HEK293 (cell line): ENCODE measurements at regions not wholly inside any gene's neighbourhood (a gene's known extent, or its start where the extent isn't known, plus 50 kb on each side); places are given as distances from the start of the nearest gene placed in this dataset.

ENCODE experiments used
- CTCF ChIP-seq: fragments of 450-650 bp; formaldehyde crosslinking; IDR thresholded peaks from 2 replicates; pipeline ENCODE4 v1.5.1; 2016; ENCODE audit warnings: missing biosample characterization, missing genetic modification characterization
- YY1 ChIP-seq: fragments of 450-650 bp; formaldehyde crosslinking; IDR thresholded peaks from 2 replicates; pipeline ENCODE4 v1.5.1; 2018; ENCODE audit warnings: missing biosample characterization, missing genetic modification characterization
- ZBTB20 ChIP-seq: fragments of 450-650 bp; formaldehyde crosslinking; IDR thresholded peaks from 2 replicates; pipeline ENCODE4 v1.5.1; 2016; ENCODE audit warnings: missing biosample characterization, missing genetic modification characterization
- ZNF112 ChIP-seq: fragments of 450-650 bp; formaldehyde crosslinking; IDR thresholded peaks from 2 replicates; pipeline ENCODE4 v1.5.0; 2017; ENCODE audit warnings: missing biosample characterization, missing genetic modification characterization
- ZNF24 ChIP-seq: fragments of 450-650 bp; formaldehyde crosslinking; IDR thresholded peaks from 2 replicates; pipeline ENCODE4 v1.5.1; 2016; ENCODE audit warnings: missing biosample characterization, missing genetic modification characterization
- ZNF391 ChIP-seq: fragments of 450-650 bp; formaldehyde crosslinking; IDR thresholded peaks from 2 replicates; pipeline ENCODE4 v1.5.1; 2016; ENCODE audit warnings: low read depth, missing biosample characterization, missing genetic modification characterization, borderline replicate concordance
- ZNF596 ChIP-seq: fragments of 450-650 bp; IDR thresholded peaks from 2 replicates; pipeline ENCODE4 v1.5.0; 2018; ENCODE audit warnings: missing biosample characterization, mild to moderate bottlenecking, missing genetic modification characterization, moderate library complexity
- ZNF629 ChIP-seq: fragments of 450-650 bp; formaldehyde crosslinking; IDR thresholded peaks from 2 replicates; pipeline ENCODE4 v1.5.1; 2017; ENCODE audit warnings: missing biosample characterization, missing genetic modification characterization
- TF ChIP-seq, protein P1 (sequence below): fragments of 450-650 bp; formaldehyde crosslinking; IDR thresholded peaks from 2 replicates; pipeline ENCODE4 v1.5.1; 2016; ENCODE audit warnings: missing biosample characterization, missing genetic modification characterization, low read depth
- TF ChIP-seq, protein P2 (sequence below): fragments of 450-650 bp; formaldehyde crosslinking; IDR thresholded peaks from 2 replicates; pipeline ENCODE4 v1.5.1; 2016; ENCODE audit warnings: missing biosample characterization, missing genetic modification characterization

DNA sequence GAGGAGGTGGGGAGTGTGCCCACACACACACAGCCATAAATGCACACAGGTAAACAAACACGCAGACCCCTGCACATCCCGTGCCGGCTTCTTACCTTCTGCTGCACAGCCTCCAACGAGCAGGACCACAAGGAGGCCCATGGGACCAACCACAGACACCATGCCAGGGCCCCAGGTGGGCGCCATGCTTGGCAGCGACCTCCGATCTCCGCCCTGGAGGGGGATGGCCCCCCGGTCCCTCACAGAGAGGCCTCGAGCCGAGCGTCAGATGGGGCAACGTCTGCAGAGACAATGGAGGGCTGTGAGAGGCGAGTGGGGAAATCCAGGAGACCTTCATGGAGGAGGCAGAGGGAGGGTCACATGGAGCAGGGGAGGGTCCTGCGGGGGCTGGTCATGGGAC lies 54.7 kb downstream of the PTPRS start:
- no peak for TF ChIP-seq ZNF391 (tag by site-specific recombination)
- no peak for TF ChIP-seq ZBTB20
- no peak for TF ChIP-seq ZNF112
- no peak for TF ChIP-seq CTCF (tag by site-specific recombination)
- no peak for TF ChIP-seq ZNF596 (tag by site-specific recombination)
- no peak for TF ChIP-seq YY1
- TF ChIP-seq, protein P1, sequence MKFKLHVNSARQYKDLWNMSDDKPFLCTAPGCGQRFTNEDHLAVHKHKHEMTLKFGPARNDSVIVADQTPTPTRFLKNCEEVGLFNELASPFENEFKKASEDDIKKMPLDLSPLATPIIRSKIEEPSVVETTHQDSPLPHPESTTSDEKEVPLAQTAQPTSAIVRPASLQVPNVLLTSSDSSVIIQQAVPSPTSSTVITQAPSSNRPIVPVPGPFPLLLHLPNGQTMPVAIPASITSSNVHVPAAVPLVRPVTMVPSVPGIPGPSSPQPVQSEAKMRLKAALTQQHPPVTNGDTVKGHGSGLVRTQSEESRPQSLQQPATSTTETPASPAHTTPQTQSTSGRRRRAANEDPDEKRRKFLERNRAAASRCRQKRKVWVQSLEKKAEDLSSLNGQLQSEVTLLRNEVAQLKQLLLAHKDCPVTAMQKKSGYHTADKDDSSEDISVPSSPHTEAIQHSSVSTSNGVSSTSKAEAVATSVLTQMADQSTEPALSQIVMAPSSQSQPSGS (tag by site-specific recombination), result no peak
- no peak for TF ChIP-seq ZNF629 (tag by site-specific recombination)
- TF ChIP-seq, protein P2, sequence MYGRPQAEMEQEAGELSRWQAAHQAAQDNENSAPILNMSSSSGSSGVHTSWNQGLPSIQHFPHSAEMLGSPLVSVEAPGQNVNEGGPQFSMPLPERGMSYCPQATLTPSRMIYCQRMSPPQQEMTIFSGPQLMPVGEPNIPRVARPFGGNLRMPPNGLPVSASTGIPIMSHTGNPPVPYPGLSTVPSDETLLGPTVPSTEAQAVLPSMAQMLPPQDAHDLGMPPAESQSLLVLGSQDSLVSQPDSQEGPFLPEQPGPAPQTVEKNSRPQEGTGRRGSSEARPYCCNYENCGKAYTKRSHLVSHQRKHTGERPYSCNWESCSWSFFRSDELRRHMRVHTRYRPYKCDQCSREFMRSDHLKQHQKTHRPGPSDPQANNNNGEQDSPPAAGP, result no peak
- no peak for TF ChIP-seq ZNF24 (tag by site-specific recombination)
